Breast epithelium (tissue), 3 donors: ENCODE measurements at regions not wholly inside any gene's neighbourhood (a gene's known extent, or its start where the extent isn't known, plus 50 kb on each side); places are given as distances from the start of the nearest gene placed in this dataset.

Experiments used
- CTCF ChIP-seq, 3 donors: fragments of 450-650 bp; IDR thresholded peaks; one replicate each; pipeline ENCODE4 v1.5.1; 2016 to 2017; ENCODE audit warnings: antibody characterized with exemption in 3 of 3, mild to moderate bottlenecking in 3 of 3, moderate library complexity in 3 of 3
- POLR2A ChIP-seq: fragments of 450-650 bp; IDR thresholded peaks from one replicate; pipeline ENCODE4 v1.6.1; 2016; ENCODE audit warnings: antibody characterized with exemption, mild to moderate bottlenecking, moderate library complexity
- POLR2AphosphoS5 ChIP-seq, 3 donors: sonication (generic); formaldehyde crosslinking; IDR thresholded peaks; one replicate each; pipeline ENCODE4 v1.6.1; 2017; ENCODE audit warnings: antibody characterized with exemption in 3 of 3

GRCh38 chr12:118781692-118782091 is 199.6 kb upstream of the SRRM4 start:
- no peak for TF ChIP-seq CTCF (IDR thresholded peaks at IDR 0.05)
- TF ChIP-seq POLR2A = no peak
- no peak for TF ChIP-seq POLR2AphosphoS5 (IDR thresholded peaks at IDR 0.05)
